ENCODE measurements at regions not wholly inside any gene's neighbourhood (a gene's known extent, or its start where the extent isn't known, plus 50 kb on each side); places are given as distances from the start of the nearest gene placed in this dataset.
"Not testable (repeated sequence)": the region's sequence is repeated elsewhere in the genome, so short reads cannot be mapped to it uniquely, and the experiment has no call there.

GRCh38 chr2:156756516-156756915 lies 320.3 kb downstream of the GPD2 start:
- Histone ChIP-seq H3K27ac (ENCODE audit: low read depth, low read length) (no peak overlapping the region), H3K4me1 (ENCODE audit: control insufficient read depth in 5 of 5, insufficient read depth in 5 of 5, low read length in 5 of 5) (no peaks in the 10 kb centered on the region), H3K36me3 (ENCODE audit: control insufficient read depth in 5 of 5, insufficient read depth in 5 of 5, low read length in 5 of 5) (no peaks in the 10 kb centered on the region), H3K27me3 (ENCODE audit: control insufficient read depth in 5 of 5, insufficient read depth in 4 of 5, low read length in 5 of 5) (no peaks in the 10 kb centered on the region), H3K9ac (ENCODE audit: low read length in 5 of 5) (no peak overlapping the region), H3K4me3 (ENCODE audit: low read depth in 1 of 5, low read length in 5 of 5) (no peak overlapping the region), H3K9me3 (ENCODE audit: control insufficient read depth in 5 of 5, low read length in 5 of 5) (no peaks in the 10 kb centered on the region)

GRCh38 chr2:156763174-156763573 lies 327.0 kb downstream of the GPD2 start:
- Histone ChIP-seq H3K36me3 (ENCODE audit: control insufficient read depth in 5 of 5, insufficient read depth in 5 of 5, low read length in 5 of 5) (no peaks in the 10 kb centered on the region), H3K9ac (ENCODE audit: low read length in 5 of 5) (no peak overlapping the region), H3K4me1 (ENCODE audit: control insufficient read depth in 5 of 5, insufficient read depth in 5 of 5, low read length in 5 of 5) (no peaks in the 10 kb centered on the region), H3K27me3 (ENCODE audit: control insufficient read depth in 5 of 5, insufficient read depth in 4 of 5, low read length in 5 of 5) (no peaks in the 10 kb centered on the region), H3K9me3 (ENCODE audit: control insufficient read depth in 5 of 5, low read length in 5 of 5) (no peaks in the 10 kb centered on the region), H3K4me3 (ENCODE audit: low read depth in 1 of 5, low read length in 5 of 5) (no peak overlapping the region), H3K27ac (ENCODE audit: low read depth, low read length) (no peak overlapping the region)

DNA sequence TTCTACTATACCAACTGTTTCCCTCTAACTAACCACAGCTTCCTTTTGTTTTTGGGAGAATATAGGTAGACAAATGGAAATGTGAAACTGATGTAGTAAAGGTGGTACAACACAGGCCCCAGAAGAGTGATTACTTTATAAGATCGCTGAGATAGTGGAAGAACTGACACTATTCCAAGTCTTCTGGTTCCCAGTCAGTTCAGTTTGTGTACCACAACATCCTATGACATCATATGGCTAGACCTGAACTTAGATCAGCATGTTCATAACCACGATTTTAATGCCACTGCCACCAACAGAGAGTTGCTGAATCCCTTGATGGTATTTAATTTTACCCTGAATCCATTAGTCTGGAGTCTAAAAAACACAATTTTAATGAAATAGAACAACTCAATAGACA lies 328.9 kb downstream of the GPD2 start:
- Histone ChIP-seq H3K4me3 (ENCODE audit: low read depth in 1 of 5, low read length in 5 of 5) (no peak overlapping the region), H3K27ac (ENCODE audit: low read depth, low read length) (no peak overlapping the region), H3K36me3 (ENCODE audit: control insufficient read depth in 5 of 5, insufficient read depth in 5 of 5, low read length in 5 of 5) (no peaks in the 10 kb centered on the region), H3K9ac (ENCODE audit: low read length in 5 of 5) (no peak overlapping the region), H3K4me1 (ENCODE audit: control insufficient read depth in 5 of 5, insufficient read depth in 5 of 5, low read length in 5 of 5) (no peaks in the 10 kb centered on the region), H3K9me3 (ENCODE audit: control insufficient read depth in 5 of 5, low read length in 5 of 5) (peaks cover 0 to 4% (median 0%) of the 10 kb centered on the region in 5 donors), H3K27me3 (ENCODE audit: control insufficient read depth in 5 of 5, insufficient read depth in 4 of 5, low read length in 5 of 5) (no peaks in the 10 kb centered on the region)

DNA sequence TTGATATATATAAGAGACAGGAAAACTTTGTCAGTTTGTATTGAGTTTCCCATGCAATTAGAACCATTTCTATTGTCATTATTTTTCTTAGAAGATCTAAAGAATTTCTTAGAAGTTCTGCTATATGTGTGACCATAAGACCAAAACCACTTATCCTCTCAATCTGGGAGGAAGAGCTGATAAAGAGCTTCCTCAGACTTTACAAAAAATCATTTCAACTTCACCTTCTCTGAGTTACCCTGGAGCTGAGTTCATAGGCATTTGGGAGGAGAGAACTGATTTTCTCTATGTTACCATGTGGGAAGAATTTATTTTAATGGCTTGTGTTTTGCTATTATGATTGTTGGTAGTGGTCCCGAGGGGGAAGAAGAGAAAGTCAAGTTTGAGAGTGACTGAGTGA lies 329.3 kb downstream of the GPD2 start:
- H3K9ac ChIP-seq (ENCODE audit: low read length in 5 of 5) = no peak overlapping the region
- H3K27ac ChIP-seq (ENCODE audit: low read depth, low read length) = no peak overlapping the region
- no peaks in the 10 kb centered on the region for H3K4me1 ChIP-seq (ENCODE audit: control insufficient read depth in 5 of 5, insufficient read depth in 5 of 5, low read length in 5 of 5)
- no peak overlapping the region for H3K4me3 ChIP-seq (ENCODE audit: low read depth in 1 of 5, low read length in 5 of 5)
- no peaks in the 10 kb centered on the region for H3K36me3 ChIP-seq (ENCODE audit: control insufficient read depth in 5 of 5, insufficient read depth in 5 of 5, low read length in 5 of 5)
- H3K27me3 ChIP-seq (ENCODE audit: control insufficient read depth in 5 of 5, insufficient read depth in 4 of 5, low read length in 5 of 5) = no peaks in the 10 kb centered on the region
- H3K9me3 ChIP-seq (ENCODE audit: control insufficient read depth in 5 of 5, low read length in 5 of 5) = peaks cover 0 to 4% (median 0%) of the 10 kb centered on the region in 5 donors

DNA sequence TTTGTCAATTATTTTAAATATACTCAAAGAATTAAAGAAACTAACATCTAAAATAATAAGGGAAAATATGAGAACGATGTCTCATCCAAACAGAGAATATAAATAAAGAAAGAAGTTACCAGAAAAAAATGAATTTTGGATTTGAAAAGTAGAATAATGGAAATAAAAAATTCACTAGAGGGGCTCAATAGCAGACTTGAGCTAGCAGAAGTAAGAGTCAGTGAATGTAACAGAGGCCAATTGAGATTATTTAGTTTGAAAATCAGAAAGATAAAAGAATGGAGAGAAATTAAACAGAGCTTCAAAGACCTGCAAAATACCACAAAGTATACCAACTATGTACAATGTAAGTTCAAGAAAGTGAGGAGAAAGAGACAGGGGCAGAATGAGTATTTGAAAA lies 333.6 kb downstream of the GPD2 start:
- Histone ChIP-seq H3K9ac (ENCODE audit: low read length in 5 of 5) (no peak overlapping the region), H3K4me1 (ENCODE audit: control insufficient read depth in 5 of 5, insufficient read depth in 5 of 5, low read length in 5 of 5) (no peaks in the 10 kb centered on the region)

GRCh38 chr2:156778916-156779315 lies 342.7 kb downstream of the GPD2 start:
- Histone ChIP-seq H3K4me3 (ENCODE audit: low read depth in 1 of 5, low read length in 5 of 5) (no peak overlapping the region), H3K27ac (ENCODE audit: low read depth, low read length) (no peak overlapping the region), H3K9me3 (ENCODE audit: control insufficient read depth in 5 of 5, low read length in 5 of 5) (no peaks in the 10 kb centered on the region), H3K27me3 (ENCODE audit: control insufficient read depth in 5 of 5, insufficient read depth in 4 of 5, low read length in 5 of 5) (no peaks in the 10 kb centered on the region), H3K4me1 (ENCODE audit: control insufficient read depth in 5 of 5, insufficient read depth in 5 of 5, low read length in 5 of 5) (no peaks in the 10 kb centered on the region), H3K9ac (ENCODE audit: low read length in 5 of 5) (no peak overlapping the region), H3K36me3 (ENCODE audit: control insufficient read depth in 5 of 5, insufficient read depth in 5 of 5, low read length in 5 of 5) (no peaks in the 10 kb centered on the region)

More for the DNA sequence above, 333.6 kb downstream of the GPD2 start:
- H3K36me3 ChIP-seq (ENCODE audit: control insufficient read depth in 5 of 5, insufficient read depth in 5 of 5, low read length in 5 of 5) = no peaks in the 10 kb centered on the region
- H3K27me3 ChIP-seq (ENCODE audit: control insufficient read depth in 5 of 5, insufficient read depth in 4 of 5, low read length in 5 of 5) = no peaks in the 10 kb centered on the region
- no peak overlapping the region for H3K27ac ChIP-seq (ENCODE audit: low read depth, low read length)
- H3K9me3 ChIP-seq (ENCODE audit: control insufficient read depth in 5 of 5, low read length in 5 of 5) = peaks cover 0 to 4% (median 0%) of the 10 kb centered on the region in 5 donors
- no peak overlapping the region for H3K4me3 ChIP-seq (ENCODE audit: low read depth in 1 of 5, low read length in 5 of 5)

DNA sequence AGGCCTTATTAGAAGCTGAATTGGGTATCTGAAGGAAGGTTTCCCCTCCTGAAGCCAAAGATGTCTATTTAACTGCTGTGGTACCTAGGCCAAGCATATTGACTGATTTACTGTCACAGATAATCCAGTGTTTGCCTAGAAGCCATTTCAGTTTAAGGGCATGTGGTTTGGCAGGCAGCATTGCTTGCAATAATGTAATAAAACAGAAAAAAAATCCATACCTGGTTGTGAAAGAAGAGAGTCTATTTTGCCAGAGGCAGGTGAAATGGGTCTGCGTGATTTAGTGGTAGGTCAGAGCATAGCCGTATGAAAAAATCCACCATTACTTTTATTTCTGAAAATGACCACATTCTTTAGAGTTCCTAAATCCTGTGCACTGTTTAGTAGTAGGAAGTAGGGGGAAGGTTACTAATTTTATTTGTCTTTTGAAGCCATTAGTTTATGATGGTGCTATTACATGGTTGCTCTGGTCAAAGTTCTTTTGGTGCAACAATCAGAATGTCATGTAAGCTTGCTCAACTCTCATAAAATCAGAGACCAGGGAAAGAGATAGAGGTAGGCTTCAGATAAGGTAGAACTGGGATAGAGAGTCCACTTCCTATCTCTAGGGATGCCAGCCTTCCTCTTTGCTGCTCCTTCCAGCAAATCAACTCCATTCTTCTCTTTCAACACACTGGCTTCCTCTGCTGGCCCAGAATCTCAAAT lies 343.4 kb downstream of the GPD2 start:
- no peaks in the 10 kb centered on the region for H3K36me3 ChIP-seq (ENCODE audit: control insufficient read depth in 5 of 5, insufficient read depth in 5 of 5, low read length in 5 of 5)
- no peaks in the 10 kb centered on the region for H3K27me3 ChIP-seq (ENCODE audit: control insufficient read depth in 5 of 5, insufficient read depth in 4 of 5, low read length in 5 of 5)
- H3K4me1 ChIP-seq (ENCODE audit: control insufficient read depth in 5 of 5, insufficient read depth in 5 of 5, low read length in 5 of 5) = no peaks in the 10 kb centered on the region
- no peak overlapping the region for H3K9ac ChIP-seq (ENCODE audit: low read length in 5 of 5)
- no peak overlapping the region for H3K4me3 ChIP-seq (ENCODE audit: low read depth in 1 of 5, low read length in 5 of 5)
- H3K27ac ChIP-seq (ENCODE audit: low read depth, low read length) = no peak overlapping the region
- H3K9me3 ChIP-seq (ENCODE audit: control insufficient read depth in 5 of 5, low read length in 5 of 5) = no peaks in the 10 kb centered on the region

- H3K27ac ChIP-seq (ENCODE audit: low read depth, low read length); H3K27me3 ChIP-seq (ENCODE audit: control insufficient read depth in 5 of 5, insufficient read depth in 4 of 5, low read length in 5 of 5); H3K9me3 ChIP-seq (ENCODE audit: control insufficient read depth in 5 of 5, low read length in 5 of 5); H3K4me3 ChIP-seq (ENCODE audit: low read depth in 1 of 5, low read length in 5 of 5); H3K36me3 ChIP-seq (ENCODE audit: control insufficient read depth in 5 of 5, insufficient read depth in 5 of 5, low read length in 5 of 5); H3K4me1 ChIP-seq (ENCODE audit: control insufficient read depth in 5 of 5, insufficient read depth in 5 of 5, low read length in 5 of 5); H3K9ac ChIP-seq (ENCODE audit: low read length in 5 of 5): not testable (repeated sequence)
These were observed 345.5 kb downstream of the GPD2 start for GRCh38 chr2:156781677-156782076.

DNA sequence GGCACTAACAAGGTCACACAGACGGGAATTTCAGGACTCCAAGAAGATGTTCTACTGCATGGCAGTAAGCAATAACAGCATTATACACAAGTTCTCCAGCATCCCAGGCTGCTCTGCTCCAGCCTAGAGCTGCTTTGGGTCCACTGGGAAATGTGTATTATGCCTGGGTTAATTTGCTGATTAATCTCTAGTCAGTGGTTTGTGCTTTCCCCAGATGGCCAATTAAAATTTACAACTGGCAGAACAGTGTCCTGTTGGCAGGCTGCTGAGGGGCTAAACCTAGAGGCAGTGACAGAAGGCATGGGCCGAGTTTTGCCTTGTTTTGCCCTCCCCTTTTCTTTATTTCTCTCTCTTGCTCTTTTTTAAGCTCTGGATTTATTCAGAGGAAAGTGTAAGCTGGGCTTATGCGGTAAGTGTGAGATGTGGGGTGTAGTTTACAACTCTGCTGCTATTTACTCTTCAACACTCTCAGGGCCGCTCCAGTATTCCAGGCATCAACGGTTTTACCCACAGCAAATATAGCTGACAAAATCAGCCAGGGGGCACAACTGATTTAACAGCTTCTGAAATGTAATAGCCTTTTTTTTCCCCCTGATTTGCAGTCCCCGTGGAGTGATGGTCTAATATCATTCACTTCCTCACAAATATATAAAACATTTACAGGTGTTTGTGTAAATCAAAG lies 348.0 kb downstream of the GPD2 start:
- Histone ChIP-seq H3K4me1 (ENCODE audit: control insufficient read depth in 5 of 5, insufficient read depth in 5 of 5, low read length in 5 of 5) (no peaks in the 10 kb centered on the region), H3K4me3 (ENCODE audit: low read depth in 1 of 5, low read length in 5 of 5) (no peak overlapping the region), H3K27me3 (ENCODE audit: control insufficient read depth in 5 of 5, insufficient read depth in 4 of 5, low read length in 5 of 5) (no peaks in the 10 kb centered on the region), H3K9me3 (ENCODE audit: control insufficient read depth in 5 of 5, low read length in 5 of 5) (no peaks in the 10 kb centered on the region), H3K9ac (ENCODE audit: low read length in 5 of 5) (no peak overlapping the region), H3K36me3 (ENCODE audit: control insufficient read depth in 5 of 5, insufficient read depth in 5 of 5, low read length in 5 of 5) (no peaks in the 10 kb centered on the region), H3K27ac (ENCODE audit: low read depth, low read length) (no peak overlapping the region)

DNA sequence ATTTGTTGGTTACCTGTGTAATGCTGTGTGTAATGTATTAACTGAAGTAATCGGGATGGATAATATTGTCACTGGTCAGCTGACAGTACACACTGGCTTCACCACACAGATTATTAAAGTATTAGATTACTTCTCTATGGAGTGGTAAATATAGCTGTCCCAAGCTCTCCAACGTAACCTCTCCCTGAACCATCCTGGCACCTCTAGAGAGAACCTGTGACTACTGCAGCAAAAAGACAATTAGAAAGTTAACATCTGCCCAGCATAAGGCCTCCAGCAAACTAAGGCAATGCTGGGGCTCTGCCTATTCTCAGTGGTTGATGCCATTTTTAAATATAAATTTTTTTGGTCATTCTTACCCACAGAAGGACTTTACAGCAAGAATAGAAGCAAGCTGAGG lies 351.3 kb downstream of the GPD2 start:
- H3K36me3 ChIP-seq (ENCODE audit: control insufficient read depth in 5 of 5, insufficient read depth in 5 of 5, low read length in 5 of 5) = no peaks in the 10 kb centered on the region
- no peak overlapping the region for H3K9ac ChIP-seq (ENCODE audit: low read length in 5 of 5)
- H3K9me3 ChIP-seq (ENCODE audit: control insufficient read depth in 5 of 5, low read length in 5 of 5) = no peaks in the 10 kb centered on the region
- no peaks in the 10 kb centered on the region for H3K27me3 ChIP-seq (ENCODE audit: control insufficient read depth in 5 of 5, insufficient read depth in 4 of 5, low read length in 5 of 5)
- no peak overlapping the region for H3K4me3 ChIP-seq (ENCODE audit: low read depth in 1 of 5, low read length in 5 of 5)
- no peak overlapping the region for H3K27ac ChIP-seq (ENCODE audit: low read depth, low read length)
- H3K4me1 ChIP-seq (ENCODE audit: control insufficient read depth in 5 of 5, insufficient read depth in 5 of 5, low read length in 5 of 5) = no peaks in the 10 kb centered on the region

All from subcutaneous abdominal adipose tissue (tissue), 5 donors.